Ishikawa (cell line): ENCODE measurements at regions not wholly inside any gene's neighbourhood (a gene's known extent, or its start where the extent isn't known, plus 50 kb on each side); places are given as distances from the start of the nearest gene placed in this dataset.

Experiments used
- CEBPB ChIP-seq: IDR thresholded peaks from 2 replicates; pipeline ENCODE4 v1.6.1; 2012
- EGR1 ChIP-seq: IDR thresholded peaks from 2 replicates; pipeline ENCODE4 v1.6.1; 2012
- TAF1 ChIP-seq: IDR thresholded peaks from 2 replicates; pipeline ENCODE4 v1.6.1; 2012; ENCODE audit warnings: low read depth, mild to moderate bottlenecking
- TF ChIP-seq, protein P1 (sequence below): IDR thresholded peaks from 2 replicates; pipeline ENCODE4 v1.6.1; 2012

DNA sequence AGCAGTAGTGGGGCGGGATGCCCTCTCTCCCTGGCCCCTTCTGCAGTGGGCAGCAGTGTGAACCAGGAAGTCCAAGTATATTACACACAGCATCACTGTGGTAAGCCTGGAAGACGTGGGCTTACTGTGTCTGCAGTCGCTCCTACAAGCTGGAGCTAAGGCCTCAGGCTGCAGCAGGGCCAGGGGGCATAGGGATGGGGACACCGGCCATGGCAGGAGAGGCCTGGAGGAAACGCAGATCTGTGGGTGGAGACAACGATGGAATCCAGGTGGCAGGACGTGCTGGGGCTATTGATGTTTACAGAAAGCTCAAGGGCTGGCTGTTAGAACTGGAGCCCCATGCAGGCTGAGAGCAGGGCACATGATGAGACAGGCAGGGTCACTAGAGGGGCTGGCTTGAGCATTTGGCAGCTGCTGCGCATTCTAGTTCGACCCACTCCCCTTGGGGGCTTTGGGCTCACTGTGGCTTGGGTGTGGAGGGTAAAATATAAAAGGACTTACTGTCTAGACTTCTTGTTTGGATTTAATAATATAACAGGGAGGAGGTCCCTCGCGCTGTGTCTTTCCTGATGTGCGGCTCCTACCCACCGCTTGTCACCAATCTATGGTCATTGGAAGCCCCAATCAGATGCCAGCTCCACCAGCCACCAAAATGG is 539.5 kb downstream of the TBC1D22A start:
- TF ChIP-seq TAF1, result no peak
- no peak for TF ChIP-seq CEBPB
- TF ChIP-seq, protein P1, sequence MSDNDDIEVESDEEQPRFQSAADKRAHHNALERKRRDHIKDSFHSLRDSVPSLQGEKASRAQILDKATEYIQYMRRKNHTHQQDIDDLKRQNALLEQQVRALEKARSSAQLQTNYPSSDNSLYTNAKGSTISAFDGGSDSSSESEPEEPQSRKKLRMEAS, result no peak
- TF ChIP-seq EGR1, result no peak
